ENCODE measurements at regions not wholly inside any gene's neighbourhood (a gene's known extent, or its start where the extent isn't known, plus 50 kb on each side); places are given as distances from the start of the nearest gene placed in this dataset.
"Not testable (repeated sequence)": the region's sequence is repeated elsewhere in the genome, so short reads cannot be mapped to it uniquely, and the experiment has no call there.

- DNase-seq: no peak
Measured at GRCh38 chr1:228824366-228824765, 89.1 kb downstream of the RHOU start.

GRCh38 chr1:228825041-228825440, 89.8 kb downstream of the RHOU start:
- no peak for DNase-seq

GRCh38 chr1:228825840-228826484, 90.7 kb downstream of the RHOU start:
- no peak for DNase-seq

GRCh38 chr1:228827019-228827418, 91.7 kb downstream of the RHOU start:
- DNase-seq: no peak

GRCh38 chr1:228828151-228828550, 92.9 kb downstream of the RHOU start:
- no peak for DNase-seq

GRCh38 chr1:228830185-228830953, 95.1 kb downstream of the RHOU start:
- peak; percentile 23 for DNase-seq

GRCh38 chr1:228830954-228831481, 95.7 kb downstream of the RHOU start:
- DNase-seq: no peak

- DNase-seq: peak; percentile 35
Measured at GRCh38 chr1:228833911-228834688, 98.8 kb downstream of the RHOU start.

GRCh38 chr1:228835456-228835855, 100.2 kb downstream of the RHOU start:
- DNase-seq: no peak

- DNase-seq: no peak
Measured at GRCh38 chr1:228835911-228836310, 100.6 kb downstream of the RHOU start.

GRCh38 chr1:228836427-228836826, 101.1 kb downstream of the RHOU start:
- no peak for DNase-seq

GRCh38 chr1:228837032-228837431, 101.8 kb downstream of the RHOU start:
- DNase-seq: no peak

- DNase-seq: no peak
Measured at GRCh38 chr1:228837817-228838716, 102.8 kb downstream of the RHOU start.

GRCh38 chr1:228838717-228839500, 103.6 kb downstream of the RHOU start:
- DNase-seq: no peak

GRCh38 chr1:228839656-228840055, 104.4 kb downstream of the RHOU start:
- DNase-seq: no peak

- DNase-seq: no peak
Measured at GRCh38 chr1:228841632-228842031, 106.4 kb downstream of the RHOU start.

- DNase-seq: no peak
Measured at GRCh38 chr1:228842094-228842775, 107.0 kb downstream of the RHOU start.

- no peak for DNase-seq
Measured at GRCh38 chr1:228845101-228845500, 109.8 kb downstream of the RHOU start.

GRCh38 chr1:228846952-228847351, 111.7 kb downstream of the RHOU start:
- DNase-seq: no peak

GRCh38 chr1:228847451-228847850, 112.2 kb downstream of the RHOU start:
- DNase-seq: not testable (repeated sequence)
